Stimulated activated CD4-positive, alpha-beta T cell treated with anti-CD3 and anti-CD28 coated beads, TNF-alpha, amount 100 ng/mL, for 4 hours (primary cell): ENCODE measurements at regions not wholly inside any gene's neighbourhood (a gene's known extent, or its start where the extent isn't known, plus 50 kb on each side); places are given as distances from the start of the nearest gene placed in this dataset.

Source experiments
- DNase-seq, 3 experiments: peaks; one replicate each; pipeline ENCODE4 v3.0.0-alpha.2; 2020; ENCODE audit warnings: low read depth in 3 of 3

- no peak for DNase-seq
Measured at GRCh38 chr2:120455390-120455789, 109.5 kb downstream of the INHBB start.

GRCh38 chr2:120456867-120457266 lies 110.9 kb downstream of the INHBB start:
- no peak for DNase-seq

DNA sequence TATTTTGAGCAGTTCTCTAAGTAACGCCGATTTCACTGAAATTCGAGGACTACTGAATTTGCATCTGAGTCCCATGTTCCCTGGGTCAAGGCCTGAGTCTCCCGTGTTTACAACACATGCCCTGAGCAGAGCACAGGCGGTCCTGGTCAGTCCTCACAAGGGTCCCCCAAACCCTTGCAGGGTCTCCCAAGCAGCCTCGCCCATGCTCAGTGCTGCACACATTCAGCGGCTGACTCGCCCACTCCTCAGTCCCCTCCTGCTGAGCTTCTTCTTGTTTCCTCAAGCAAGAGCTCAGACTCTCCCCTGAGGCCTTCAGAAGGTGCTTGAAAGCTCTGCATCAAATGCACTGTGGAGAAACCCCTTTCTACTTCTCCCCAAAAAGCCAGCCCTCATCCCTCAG lies 114.6 kb downstream of the INHBB start:
- DNase-seq, result no peak

DNA sequence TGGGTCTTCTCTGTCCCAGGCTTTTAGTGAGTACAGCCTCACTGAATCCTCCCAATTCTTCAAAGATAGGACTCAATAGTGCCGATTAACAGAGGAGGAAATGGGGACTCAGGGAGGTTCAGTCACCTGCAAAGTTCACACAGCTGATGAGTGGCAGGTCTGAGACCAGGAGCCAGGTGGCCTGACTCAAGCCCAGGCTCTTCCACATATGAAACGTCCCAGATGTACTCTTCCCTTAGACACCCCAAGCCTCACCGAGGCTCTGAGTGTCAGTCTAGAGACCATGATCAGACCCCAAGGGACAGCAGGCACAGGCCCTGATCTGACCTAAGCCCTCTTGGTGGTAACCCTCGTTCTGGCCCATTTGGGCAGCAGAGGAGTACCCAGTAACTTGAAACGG lies 115.2 kb downstream of the INHBB start:
- DNase-seq, result no peak

- no peak for DNase-seq
Measured at GRCh38 chr2:120461546-120462537, 115.9 kb downstream of the INHBB start.

DNA sequence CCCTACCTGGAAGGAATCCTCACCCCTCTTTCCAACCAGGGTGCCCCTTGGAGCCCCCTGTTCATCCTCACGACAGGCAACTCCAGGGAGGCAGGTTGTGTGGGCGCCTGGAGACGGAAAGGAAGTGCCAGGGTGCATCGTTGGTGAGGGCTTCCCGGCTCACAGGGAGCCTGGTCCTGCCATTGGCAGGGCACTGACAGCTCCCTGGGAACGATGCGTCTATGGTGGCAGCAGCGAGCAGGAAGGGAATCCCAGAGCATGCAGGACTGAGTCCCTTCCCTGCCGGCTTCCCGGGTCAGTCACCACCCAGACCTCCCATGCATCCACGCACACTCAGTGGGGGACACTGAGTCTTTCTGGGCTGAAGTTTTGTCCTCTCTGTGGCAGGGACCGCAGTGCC lies 117.6 kb downstream of the INHBB start:
- DNase-seq, result no peak

DNA sequence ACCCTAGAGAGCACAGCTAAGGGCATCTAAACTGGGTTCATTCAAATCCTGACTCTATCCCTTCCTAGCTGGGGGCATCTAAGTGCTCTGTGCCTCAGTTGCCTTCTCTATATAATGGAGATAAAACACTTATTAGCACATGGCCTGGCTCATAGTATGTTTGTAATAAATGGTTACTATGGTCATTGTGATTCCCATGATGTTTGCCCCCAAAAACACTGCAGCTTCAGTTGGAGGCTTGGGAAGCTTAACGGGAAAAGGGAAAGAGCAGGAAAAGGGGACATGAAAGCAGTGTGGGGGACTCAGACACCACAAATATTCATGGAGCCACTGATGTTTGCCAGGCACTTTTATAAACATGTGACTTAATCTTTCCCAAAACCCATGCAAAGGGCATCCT lies 118.1 kb downstream of the INHBB start:
- DNase-seq, result no peak

GRCh38 chr2:120464448-120464931 lies 118.6 kb downstream of the INHBB start:
- no peak for DNase-seq

DNA sequence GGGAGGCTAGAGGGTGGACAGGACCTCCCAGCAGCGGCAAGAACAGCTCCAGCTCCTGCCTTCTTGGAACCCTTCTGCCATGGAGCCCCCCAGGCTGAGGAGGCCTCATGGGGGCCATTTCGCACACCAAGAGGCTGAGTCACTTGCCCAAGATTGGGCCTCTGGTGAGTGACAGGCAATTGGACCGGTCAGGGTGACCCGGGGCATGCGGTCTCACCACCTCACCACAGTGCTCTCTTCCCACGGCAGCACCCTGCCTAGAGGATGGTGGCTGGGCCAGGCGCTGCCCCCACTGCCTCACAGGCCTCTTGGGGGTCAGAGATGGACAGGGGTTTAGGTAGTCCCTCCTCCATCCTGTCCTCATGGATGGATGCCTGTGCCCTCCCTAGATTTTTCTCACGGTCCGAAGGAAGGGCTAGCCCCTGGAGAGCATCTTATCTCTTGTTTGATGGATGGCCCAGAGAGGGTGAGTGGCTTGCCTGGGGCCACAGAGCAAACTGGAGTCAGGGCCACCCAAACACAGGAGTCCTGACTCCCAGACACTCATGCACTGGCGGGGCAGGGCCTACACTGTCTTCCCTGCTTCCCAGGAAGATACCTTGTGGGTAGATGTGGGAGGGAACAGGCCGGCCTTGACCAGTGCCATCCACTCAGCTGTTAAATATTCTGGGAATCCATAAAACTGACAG lies 119.2 kb downstream of the INHBB start:
- DNase-seq, result no peak

DNA sequence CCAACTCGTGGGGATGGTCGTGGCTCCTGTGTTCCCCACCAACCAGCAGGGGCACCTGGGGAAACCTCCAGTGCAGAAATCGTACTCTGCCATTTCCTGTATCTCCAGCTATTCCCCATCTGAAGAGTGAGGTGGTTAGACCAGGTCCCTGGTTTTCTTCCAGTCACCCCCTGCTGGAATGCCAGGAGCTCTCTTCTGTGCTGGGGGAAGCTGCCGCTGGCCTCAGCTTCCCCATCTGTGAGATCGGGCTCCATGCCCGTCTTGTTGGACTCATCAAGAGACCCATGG lies 119.7 kb downstream of the INHBB start:
- no peak for DNase-seq

GRCh38 chr2:120465989-120466703 lies 120.2 kb downstream of the INHBB start:
- DNase-seq, result no peak

DNA sequence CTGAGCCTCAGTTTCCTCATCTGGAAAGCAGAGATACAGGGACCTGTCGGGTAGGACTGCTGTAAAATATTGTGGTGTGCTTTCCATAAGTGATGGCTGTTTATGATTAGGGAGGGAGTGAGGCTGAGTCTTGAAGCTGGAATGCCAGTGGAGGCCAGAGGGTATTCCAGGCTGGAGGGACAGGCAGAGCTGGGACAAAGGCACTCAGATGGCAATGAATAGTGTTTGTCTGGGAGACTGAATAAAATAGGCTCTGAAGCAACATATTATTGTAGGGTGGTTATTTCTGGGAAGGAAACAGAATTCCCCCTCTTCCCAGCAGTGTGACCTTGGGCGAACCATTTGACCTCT lies 120.7 kb downstream of the INHBB start:
- no peak for DNase-seq

- DNase-seq, result no peak
Measured at GRCh38 chr2:120468136-120468535, 122.2 kb downstream of the INHBB start.

- DNase-seq, result no peak
Measured at GRCh38 chr2:120469426-120469825, 123.5 kb downstream of the INHBB start.

DNA sequence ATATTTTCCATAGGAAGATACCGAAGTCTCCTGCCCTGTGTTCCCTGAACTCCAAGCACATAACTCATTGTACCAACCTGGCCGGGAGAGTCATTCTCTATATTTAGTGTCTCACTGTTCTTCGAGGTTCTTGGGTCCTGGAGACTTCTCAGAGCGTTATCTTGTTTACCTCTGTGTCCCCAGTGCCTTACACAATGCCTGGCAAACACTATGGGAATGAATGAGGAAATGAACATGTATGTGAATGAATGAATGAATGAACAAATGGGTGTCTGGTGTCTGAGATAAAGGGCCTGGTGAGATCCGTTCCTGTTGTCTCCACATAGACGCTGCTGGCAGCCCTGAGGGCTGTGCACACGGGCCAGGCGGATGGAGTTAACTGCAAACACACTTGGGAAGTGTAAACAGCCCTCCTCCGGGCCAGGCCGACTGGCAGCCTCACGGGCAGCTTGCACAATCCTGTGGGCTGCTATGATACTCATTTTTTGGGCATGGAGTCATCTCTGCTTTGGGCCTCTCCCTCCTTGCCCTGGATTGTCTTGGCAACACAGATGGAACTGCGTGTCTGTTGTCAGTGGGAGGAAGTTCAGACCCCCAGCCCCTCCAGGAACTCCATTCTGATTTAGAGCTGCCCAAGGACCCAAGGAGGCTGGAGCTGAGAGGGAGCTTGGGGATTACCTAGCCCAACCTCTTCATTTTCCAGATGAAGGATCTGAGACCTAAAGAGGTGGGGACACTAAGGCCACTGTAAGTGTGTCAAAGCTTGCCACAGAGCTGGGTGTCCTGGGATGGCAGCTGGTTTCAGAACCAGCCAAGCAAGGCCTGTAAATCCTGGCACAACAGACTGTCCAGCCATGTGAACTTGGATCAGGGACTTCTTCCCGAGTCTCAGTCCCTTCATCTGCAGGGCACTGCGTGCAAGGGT lies 124.4 kb downstream of the INHBB start:
- DNase-seq, result no peak

DNA sequence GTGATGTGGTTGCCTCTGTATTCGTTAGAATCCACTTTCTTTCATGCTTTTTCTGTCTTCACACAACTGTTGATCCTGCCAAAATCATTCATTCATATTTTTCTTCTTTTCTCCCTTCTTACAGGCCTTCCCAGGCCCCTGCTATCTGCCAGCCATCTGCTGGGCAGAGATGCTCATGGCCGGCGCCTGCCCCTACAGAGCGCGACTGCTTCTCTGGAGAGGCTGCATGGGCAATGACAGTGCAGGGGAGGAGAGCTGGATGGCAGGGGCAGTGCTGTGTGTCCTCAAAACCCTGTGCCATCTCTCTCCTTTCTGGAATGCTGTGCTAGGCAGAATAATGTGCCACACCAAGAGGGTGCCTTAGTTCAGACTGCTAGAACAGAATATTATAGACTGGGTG lies 125.2 kb downstream of the INHBB start:
- DNase-seq, result no peak

DNA sequence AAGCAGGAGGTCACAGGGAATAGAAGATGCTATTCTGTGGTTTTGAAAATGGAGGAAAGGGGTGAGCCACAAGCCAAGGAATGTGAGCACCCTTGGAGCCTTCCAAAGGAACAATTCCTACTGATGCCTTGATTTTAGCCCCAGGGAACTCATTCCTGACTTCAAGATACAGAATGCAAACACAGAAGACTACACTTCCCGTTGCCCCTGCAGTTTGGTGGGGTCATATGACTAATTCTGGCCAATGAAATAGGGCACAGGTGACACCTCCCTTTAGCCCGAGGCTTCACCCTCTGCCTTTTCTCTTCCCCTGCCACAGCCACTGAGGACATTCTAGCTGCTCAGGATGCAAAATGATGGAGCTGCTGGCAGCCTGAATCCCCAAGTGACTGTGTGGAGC lies 126.1 kb downstream of the INHBB start:
- DNase-seq, result no peak

DNA sequence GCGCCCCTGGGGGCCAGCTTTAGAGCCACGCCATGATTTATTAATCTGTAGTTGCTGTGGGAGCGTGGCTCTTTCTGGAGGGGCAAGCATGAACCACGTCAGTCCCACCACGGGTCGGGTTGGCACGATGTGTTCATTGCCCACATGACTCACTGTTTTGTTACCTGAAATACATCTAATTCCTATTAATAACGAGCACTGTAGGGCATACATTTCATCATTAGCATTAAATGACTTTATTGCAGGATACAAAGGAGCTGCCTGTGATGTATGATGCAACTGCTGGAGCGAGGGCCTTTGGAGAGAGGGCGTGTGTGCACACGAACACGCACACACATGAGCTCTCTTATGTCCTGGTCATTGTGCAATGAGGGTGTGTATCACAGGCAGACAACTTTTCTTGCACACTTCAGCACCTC lies 127.0 kb downstream of the INHBB start:
- DNase-seq, result no peak

DNA sequence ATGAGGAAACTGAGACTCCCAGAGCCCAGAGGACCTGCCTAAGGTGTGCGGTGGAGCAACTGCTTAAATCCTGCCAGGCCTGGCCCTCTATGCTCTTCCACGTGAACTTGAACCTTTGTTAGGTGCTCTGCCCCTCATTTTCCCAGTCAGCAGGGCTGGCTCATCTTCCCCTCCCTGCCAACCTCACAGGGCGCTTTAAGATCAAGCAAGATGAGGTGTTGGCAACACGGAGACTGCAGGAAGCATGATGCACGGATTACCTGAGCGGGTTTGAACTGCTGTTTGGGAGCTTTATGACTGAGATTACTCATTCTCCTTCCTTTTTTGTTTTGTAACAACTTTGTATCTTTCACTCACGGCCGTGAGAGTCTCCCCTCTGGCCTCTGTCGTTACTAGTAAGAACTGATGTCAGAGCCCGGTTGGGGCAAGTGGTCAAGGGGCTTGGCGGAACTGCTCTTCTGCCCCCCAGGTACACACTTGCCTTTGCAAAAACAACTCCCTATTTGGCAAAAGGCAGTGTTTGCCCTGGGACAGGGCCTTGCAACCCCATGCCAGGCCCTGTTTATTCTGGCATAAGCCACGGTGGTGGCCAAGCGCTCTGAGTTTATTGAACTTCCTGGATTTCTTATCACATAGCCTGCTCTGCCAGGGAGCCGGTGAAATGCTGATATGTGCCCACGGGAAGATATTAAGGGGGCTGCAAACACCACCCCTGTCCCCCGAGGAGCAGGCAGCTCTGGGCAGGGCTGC lies 127.8 kb downstream of the INHBB start:
- no peak for DNase-seq

GRCh38 chr2:120474486-120474885 lies 128.6 kb downstream of the INHBB start:
- DNase-seq, result no peak

- DNase-seq, result no peak
Measured at GRCh38 chr2:120476141-120476540, 130.2 kb downstream of the INHBB start.
